Esophagus muscularis mucosa (tissue), 3 donors: ENCODE measurements at regions not wholly inside any gene's neighbourhood (a gene's known extent, or its start where the extent isn't known, plus 50 kb on each side); places are given as distances from the start of the nearest gene placed in this dataset.

Experiments
- CTCF ChIP-seq, 3 experiments: fragments of 200-600 bp in 2 of 3; fragments of 450-650 bp in 1 of 3; sonication (generic) in 2 of 3; IDR thresholded peaks; one replicate each; pipeline ENCODE4 v1.5.1; 2017 to 2019; ENCODE audit warnings: antibody characterized with exemption in 3 of 3, mild to moderate bottlenecking in 2 of 3, moderate library complexity in 1 of 3
- POLR2A ChIP-seq: fragments of 450-650 bp; IDR thresholded peaks from one replicate; pipeline ENCODE4 v1.6.1; 2017; ENCODE audit warnings: antibody characterized with exemption, moderate library complexity, mild to moderate bottlenecking, low read depth
- POLR2AphosphoS5 ChIP-seq, 2 donors: sonication (generic); formaldehyde crosslinking; IDR thresholded peaks; one replicate each; pipeline ENCODE4 v1.6.1; 2017; ENCODE audit warnings: antibody characterized with exemption in 2 of 2

- TF ChIP-seq CTCF (IDR thresholded peaks at IDR 0.05) (no peak), POLR2AphosphoS5 (IDR thresholded peaks at IDR 0.05) (no peak), POLR2A (no peak)
These were observed 279.4 kb downstream of the RPS24 start for GRCh38 chr10:78313048-78313381.
